ENCODE measurements at regions not wholly inside any gene's neighbourhood (a gene's known extent, or its start where the extent isn't known, plus 50 kb on each side); places are given as distances from the start of the nearest gene placed in this dataset.

GRCh38 chr4:37040816-37041215 is 203.7 kb upstream of the NWD2 start:
- ChIA-PET CTCF (no interaction called here), POLR2A (no interaction called here)
- no peaks in the 10 kb centered on the region for H3K36me3 ChIP-seq (ENCODE audit: control insufficient read depth in 2 of 2, insufficient read depth in 1 of 2, low read length in 2 of 2)
- H3K27ac ChIP-seq (ENCODE audit: extremely low read depth, low read depth, low read length): no peak overlapping the region
- H3K4me1 ChIP-seq (ENCODE audit: control insufficient read depth, insufficient read depth, low read length): no peaks in the 10 kb centered on the region
- no peak for TF ChIP-seq ZNF175 (tag by site-specific recombination; IDR thresholded peaks at IDR 0.05)
- TF ChIP-seq ZNF140 (tag by site-specific recombination; IDR thresholded peaks at IDR 0.05): no peak
- TF ChIP-seq ZNF621 (tag by site-specific recombination; IDR thresholded peaks at IDR 0.05): no peak
- TF ChIP-seq ZBTB8A (tag by site-specific recombination; IDR thresholded peaks at IDR 0.05): no peak
- TF ChIP-seq PBX3 (CRISPR knock-in tag; IDR thresholded peaks at IDR 0.05): no peak
- TF ChIP-seq ZSCAN4 (tag by site-specific recombination; IDR thresholded peaks at IDR 0.05): no peak
- no peak overlapping the region for H3K4me3 ChIP-seq (ENCODE audit: low read depth, low read length)
- no peaks in the 10 kb centered on the region for H3K9me3 ChIP-seq (ENCODE audit: control insufficient read depth, insufficient read depth, low read depth, low read length)

GRCh38 chr4:37043342-37043741 is 201.2 kb upstream of the NWD2 start:
- no peak overlapping the region for H3K4me3 ChIP-seq (ENCODE audit: low read depth, low read length)
- H3K27ac ChIP-seq (ENCODE audit: extremely low read depth, low read depth, low read length): no peak overlapping the region
- TF ChIP-seq MYNN (tag by site-specific recombination; IDR thresholded peaks at IDR 0.05; ENCODE audit: borderline replicate concordance) (no peak), ZNF398 (tag by site-specific recombination; IDR thresholded peaks at IDR 0.05) (no peak), ZNF610 (tag by site-specific recombination; IDR thresholded peaks at IDR 0.05; ENCODE audit: borderline replicate concordance) (no peak), ZNF391 (tag by site-specific recombination; IDR thresholded peaks at IDR 0.05; ENCODE audit: borderline replicate concordance, low read depth) (no peak), ZNF747 (tag by site-specific recombination; IDR thresholded peaks at IDR 0.05) (no peak), KLF10 (tag by site-specific recombination; IDR thresholded peaks at IDR 0.05) (no peak), WT1 (tag by site-specific recombination; IDR thresholded peaks at IDR 0.05) (no peak), ZNF530 (tag by site-specific recombination; IDR thresholded peaks at IDR 0.05; ENCODE audit: low read depth) (no peak), IKZF3 (tag by site-specific recombination; IDR thresholded peaks at IDR 0.05) (no peak), ZNF473 (tag by site-specific recombination; IDR thresholded peaks at IDR 0.05) (no peak), ZNF239 (tag by site-specific recombination; IDR thresholded peaks at IDR 0.05) (no peak), ZNF843 (tag by site-specific recombination; IDR thresholded peaks at IDR 0.05) (no peak), MZF1 (tag by site-specific recombination; IDR thresholded peaks at IDR 0.05; ENCODE audit: borderline replicate concordance) (no peak)
- POLR2A ChIA-PET: no interaction called here
- H3K36me3 ChIP-seq (ENCODE audit: control insufficient read depth in 2 of 2, insufficient read depth in 1 of 2, low read length in 2 of 2): no peaks in the 10 kb centered on the region
- no peaks in the 10 kb centered on the region for H3K4me1 ChIP-seq (ENCODE audit: control insufficient read depth, insufficient read depth, low read length)
- CTCF ChIA-PET: interaction anchor here (0.7 kb wide), 1 partner anchor 10 kb away, joined by 3 read pairs; no protein-coding TSS in a partner anchor
- H3K9me3 ChIP-seq (ENCODE audit: control insufficient read depth, insufficient read depth, low read depth, low read length): no peaks in the 10 kb centered on the region

GRCh38 chr4:37051111-37051510 is 193.4 kb upstream of the NWD2 start:
- H3K4me3 ChIP-seq (ENCODE audit: low read depth, low read length): no peak overlapping the region
- ChIA-PET CTCF (interaction anchor here (0.6 kb wide), 1 partner anchor 43 kb away, joined by 3 read pairs; no protein-coding TSS in a partner anchor), POLR2A (no interaction called here)
- TF ChIP-seq ELK4 (IDR thresholded peaks at IDR 0.05; ENCODE audit: borderline replicate concordance, low read depth, low read length): no peak
- TF ChIP-seq ZBTB1 (tag by site-specific recombination; IDR thresholded peaks at IDR 0.05): no peak
- no peak for TF ChIP-seq ZNF558 (tag by site-specific recombination; IDR thresholded peaks at IDR 0.05)
- TF ChIP-seq MEIS1 (CRISPR knock-in tag; IDR thresholded peaks at IDR 0.05; ENCODE audit: borderline replicate concordance): no peak
- no peak for TF ChIP-seq ZNF221 (tag by site-specific recombination; IDR thresholded peaks at IDR 0.05; ENCODE audit: borderline replicate concordance)
- no peak for TF ChIP-seq ZNF223 (tag by site-specific recombination; IDR thresholded peaks at IDR 0.05)
- TF ChIP-seq KLF1 (tag by site-specific recombination; IDR thresholded peaks at IDR 0.05): no peak
- TF ChIP-seq ZNF184 (tag by site-specific recombination; IDR thresholded peaks at IDR 0.05): no peak
- no peak for TF ChIP-seq WT1 (tag by site-specific recombination; IDR thresholded peaks at IDR 0.05)
- no peaks in the 10 kb centered on the region for H3K9me3 ChIP-seq (ENCODE audit: control insufficient read depth, insufficient read depth, low read depth, low read length)
- H3K36me3 ChIP-seq (ENCODE audit: control insufficient read depth in 2 of 2, insufficient read depth in 1 of 2, low read length in 2 of 2): no peaks in the 10 kb centered on the region
- no peak overlapping the region for H3K27ac ChIP-seq (ENCODE audit: extremely low read depth, low read depth, low read length)
- H3K4me1 ChIP-seq (ENCODE audit: control insufficient read depth, insufficient read depth, low read length): no peaks in the 10 kb centered on the region

Measured in HEK293 (cell line).